GM11168 (cell line): ENCODE measurements at regions not wholly inside any gene's neighbourhood (a gene's known extent, or its start where the extent isn't known, plus 50 kb on each side); places are given as distances from the start of the nearest gene placed in this dataset.

Source experiments
- in situ Hi-C: fragments of 300-500 bp; cut with MboI; formaldehyde crosslinking; loops from one replicate; pipeline ENCODE4 v1.12.0; 2022; ENCODE audit warnings: low sequenced_read_pairs; ENCODE audit not compliant: unreplicated experiment

DNA sequence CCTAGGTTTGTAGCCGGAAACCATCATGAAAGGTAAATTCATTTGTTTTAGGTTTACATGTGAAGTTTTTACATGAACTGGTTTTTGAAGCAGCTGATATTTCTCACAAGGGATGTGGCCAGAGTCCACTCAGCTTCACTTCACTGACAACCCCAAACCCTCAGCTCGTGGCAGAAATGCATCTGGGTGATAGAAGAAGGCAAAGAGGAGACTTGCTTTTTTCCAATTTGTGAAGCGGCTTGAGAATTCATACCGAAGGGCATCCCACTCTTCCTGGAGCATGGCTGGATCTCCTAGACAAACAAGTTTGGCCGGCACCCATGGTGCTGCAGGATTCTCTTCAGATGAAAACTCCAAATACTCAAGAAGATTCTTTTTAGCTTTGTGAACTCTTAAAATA is 392.8 kb upstream of the CNR1 start:
- in situ Hi-C loops, result no loop called here

DNA sequence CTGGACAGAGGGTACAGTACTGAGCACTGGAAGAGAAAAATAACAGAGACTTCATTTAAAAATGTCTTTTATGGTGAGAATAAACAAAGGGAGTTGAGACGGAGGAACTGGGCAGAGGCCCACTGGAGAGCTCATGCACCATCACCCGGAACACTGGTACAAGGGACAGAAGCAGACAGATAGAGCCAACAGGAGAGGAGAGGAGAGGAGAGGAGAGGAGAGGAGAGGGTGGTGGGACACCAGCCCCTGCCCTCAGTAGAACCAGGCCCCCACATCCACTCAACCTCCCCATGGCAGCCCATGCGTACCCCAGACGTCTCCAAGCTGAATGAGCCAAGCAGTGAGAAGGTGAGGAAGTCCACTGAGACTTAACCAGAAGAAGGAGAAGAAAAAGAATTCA is 390.5 kb upstream of the CNR1 start:
- in situ Hi-C loops, result no loop called here

DNA sequence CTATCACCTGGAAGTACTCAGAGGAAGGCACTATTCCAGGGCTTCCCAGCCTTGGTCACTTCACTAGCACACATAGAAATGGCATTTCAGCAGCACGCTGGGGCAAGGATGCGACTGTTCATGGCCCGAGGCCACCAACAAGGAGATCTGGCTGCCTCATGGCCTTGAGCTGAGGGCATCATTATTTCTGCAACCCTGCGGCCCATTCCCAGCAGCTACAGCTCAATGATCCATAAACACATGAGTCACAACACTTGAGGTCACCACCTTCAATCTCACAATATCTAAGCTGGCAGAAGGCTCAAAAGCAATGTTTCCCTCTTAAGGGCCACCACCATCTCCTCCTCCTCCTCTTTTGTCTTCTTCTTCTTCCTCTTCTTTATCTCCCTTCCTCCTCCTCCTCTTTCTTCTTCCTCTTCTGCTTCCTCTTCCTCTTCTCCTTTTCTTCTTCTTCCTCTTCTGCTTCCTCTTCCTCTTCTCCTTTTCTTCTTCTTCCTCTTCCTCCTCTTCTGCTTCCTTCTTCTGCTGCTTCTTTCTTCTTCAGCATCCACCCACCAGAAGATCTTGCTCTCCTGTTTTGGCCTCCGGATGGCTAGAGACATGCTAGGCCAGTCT is 382.9 kb upstream of the CNR1 start:
- in situ Hi-C loops, result no loop called here

DNA sequence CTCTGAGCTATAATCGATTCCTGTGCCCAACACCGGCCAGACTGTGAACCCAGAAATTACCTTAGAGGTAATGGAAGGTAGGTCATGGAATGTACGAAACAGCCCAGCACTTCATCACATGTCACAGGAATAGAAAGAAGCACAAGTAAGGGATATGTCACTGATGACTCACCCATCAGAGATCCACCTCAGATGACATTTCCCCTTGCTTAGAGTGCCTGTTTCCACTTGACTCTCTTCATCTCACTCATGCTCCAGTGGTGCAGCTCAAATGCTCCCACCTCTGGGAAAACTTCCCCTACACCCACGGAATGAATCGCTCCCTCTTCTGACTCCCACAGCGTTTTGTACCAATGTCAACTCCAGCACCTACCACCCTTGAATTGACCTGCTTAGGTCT is 381.6 kb upstream of the CNR1 start:
- in situ Hi-C loops, result no loop called here

DNA sequence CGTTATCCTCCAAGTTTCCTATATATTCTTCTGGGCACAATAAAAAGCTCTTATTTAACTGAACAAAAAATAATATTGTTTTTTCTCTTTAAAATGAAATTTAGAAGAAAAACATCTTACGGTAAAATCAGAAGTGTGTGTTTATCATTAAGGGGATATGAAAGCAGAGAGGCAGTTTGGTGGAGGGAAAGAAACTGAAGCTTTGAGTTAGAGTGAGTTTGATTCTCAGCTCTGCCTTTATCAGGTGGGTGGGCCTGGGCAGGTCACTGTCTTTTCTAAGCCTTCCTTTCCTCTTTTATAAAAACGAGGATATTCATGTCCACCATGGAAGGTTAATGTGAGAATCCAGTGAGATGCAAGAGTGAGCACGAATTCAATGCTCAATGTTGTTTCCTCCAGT is 379.8 kb upstream of the CNR1 start:
- in situ Hi-C loops, result no loop called here

DNA sequence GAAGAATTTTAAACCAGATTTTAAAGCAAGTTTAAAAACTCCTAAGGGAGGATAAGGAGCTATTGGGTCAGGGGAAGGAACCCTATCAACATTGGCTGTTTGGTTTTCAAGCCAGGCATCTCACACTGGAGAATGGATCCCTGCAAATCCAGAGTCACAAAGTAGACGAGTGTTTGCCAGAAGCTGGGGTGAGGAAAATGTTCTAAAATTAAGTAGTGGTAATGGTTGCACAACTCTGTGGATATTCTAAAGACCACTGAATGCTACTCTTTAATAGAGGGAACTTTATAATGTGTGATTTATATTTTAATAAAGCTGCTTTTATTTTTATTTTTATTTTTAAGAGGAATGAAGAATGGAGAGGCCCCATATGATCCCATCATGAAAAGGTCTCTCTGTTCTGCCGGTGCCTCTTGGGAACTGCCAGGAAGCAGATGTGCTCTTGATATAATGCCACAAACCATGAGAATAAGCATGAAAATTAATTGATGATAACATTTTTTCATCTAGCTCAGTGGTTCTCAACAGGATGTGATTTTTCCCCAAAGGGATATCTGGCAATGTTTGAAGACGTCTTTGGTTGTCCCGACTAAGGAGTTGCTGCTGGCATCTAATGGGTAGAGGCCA is 379.0 kb upstream of the CNR1 start:
- in situ Hi-C loops, result no loop called here

DNA sequence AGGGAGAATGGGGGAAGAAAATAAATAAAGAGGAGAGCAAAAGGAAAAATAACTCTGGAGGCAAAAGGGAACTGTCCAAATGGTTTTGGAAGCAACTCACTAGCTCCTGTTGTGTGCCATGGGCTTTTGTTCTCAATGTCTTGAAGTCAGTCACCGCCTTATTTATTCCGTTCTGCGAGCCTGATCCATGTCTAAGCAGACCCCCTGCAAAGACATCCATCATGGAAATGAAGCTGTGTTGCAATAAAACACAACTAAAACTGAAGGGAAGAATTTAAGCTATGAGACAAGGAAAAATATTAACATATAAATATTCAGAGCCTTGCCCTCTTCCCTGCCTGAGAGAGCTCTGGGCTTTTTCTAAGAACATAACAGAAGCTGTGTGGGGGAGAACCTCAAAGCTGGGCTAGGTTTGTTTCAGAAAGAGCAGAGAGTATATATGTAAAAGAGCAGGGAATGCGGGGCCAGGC is 373.2 kb upstream of the CNR1 start:
- in situ Hi-C loops, result no loop called here

DNA sequence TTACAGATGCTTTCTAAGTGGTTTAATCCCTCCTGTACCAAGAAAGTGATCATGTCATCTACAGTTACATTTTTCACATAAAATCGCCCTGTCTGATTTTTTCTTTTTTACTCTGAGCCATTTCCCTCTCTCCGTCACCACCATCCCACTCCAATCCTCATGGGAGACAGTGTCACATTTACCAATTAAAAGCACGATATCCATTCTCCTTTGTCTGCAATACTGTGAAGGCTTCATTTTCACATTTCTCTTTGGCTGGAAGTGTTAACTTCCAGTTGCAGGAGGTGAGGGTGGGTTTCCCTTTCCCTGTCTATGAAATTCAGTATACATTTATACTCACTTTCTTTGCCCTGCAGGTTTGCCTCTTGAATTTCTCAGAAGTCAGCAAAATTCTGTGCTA is 372.7 kb upstream of the CNR1 start:
- in situ Hi-C loops, result no loop called here

DNA sequence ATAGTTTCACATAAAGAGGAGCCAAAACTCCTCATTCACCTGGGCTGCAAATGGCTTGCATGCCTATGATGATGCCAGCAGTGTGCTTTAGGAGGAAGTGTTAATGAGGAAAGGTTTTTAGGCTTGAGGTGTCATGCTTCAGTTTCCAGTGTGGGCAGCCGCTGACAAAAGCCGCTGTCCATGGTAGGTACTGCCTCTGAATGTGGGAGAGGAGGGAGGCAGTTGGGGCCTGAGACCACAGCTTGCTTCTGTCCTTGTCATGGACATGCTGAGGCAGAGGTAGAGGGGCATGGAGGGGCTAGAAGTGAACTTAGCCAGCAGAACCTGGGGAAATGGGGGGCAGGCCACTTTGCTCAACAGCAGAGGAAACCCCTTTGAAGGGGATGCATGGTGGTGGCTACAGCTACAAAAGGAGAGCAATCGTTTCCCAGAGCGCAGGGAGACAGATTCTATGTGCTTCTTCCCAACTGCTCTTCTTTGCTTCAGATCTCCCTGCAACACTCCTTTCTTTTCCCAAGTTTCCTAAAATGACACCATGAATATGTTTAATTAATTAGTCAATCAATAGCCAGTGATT is 372.1 kb upstream of the CNR1 start:
- in situ Hi-C loops, result no loop called here

DNA sequence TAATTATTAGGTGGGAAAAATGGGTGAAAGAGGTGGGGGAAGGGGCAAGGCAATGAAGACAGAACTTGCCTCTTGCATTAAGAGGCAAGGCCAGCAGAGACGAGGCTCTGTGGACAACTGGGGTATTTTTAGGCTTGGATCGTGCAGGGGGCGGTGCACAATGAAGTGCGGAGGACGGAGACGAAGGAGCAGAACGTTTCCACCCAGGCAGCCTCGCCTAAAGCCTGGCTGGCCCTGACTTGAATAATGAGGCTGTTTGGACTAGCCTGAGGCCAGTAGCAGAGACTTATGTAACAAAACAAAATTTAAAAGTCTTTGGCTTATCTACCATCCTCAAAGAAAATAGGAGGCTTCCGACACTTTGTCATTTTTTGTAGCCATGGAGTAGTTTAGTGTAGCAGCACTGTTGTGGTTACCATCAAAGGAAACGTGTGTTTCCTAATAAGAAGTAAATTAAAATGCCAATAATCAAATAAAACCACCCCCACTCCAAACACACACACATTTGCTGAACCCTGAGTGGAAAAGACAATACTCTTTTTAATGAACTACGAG is 370.0 kb upstream of the CNR1 start:
- in situ Hi-C loops, result no loop called here

DNA sequence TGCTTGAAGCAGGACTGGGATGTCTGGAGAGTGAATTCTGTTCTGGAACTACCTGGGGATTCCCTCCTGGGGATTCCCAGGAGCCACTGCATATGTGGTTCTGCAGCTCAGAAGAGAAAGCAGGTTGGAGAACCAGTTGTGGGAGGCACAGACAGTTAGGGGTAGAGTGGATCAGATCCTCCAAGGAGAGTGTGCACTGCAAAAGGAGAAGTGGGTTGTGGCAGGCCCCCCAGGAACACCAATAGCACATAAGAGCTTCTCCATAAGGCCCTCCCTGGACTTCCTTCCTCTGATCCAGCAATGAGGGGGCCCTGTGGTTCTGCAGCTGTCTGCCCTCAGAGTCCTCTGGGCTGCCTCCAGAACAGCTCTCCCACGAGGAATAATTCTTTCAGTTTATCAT is 369.2 kb upstream of the CNR1 start:
- in situ Hi-C loops, result no loop called here

DNA sequence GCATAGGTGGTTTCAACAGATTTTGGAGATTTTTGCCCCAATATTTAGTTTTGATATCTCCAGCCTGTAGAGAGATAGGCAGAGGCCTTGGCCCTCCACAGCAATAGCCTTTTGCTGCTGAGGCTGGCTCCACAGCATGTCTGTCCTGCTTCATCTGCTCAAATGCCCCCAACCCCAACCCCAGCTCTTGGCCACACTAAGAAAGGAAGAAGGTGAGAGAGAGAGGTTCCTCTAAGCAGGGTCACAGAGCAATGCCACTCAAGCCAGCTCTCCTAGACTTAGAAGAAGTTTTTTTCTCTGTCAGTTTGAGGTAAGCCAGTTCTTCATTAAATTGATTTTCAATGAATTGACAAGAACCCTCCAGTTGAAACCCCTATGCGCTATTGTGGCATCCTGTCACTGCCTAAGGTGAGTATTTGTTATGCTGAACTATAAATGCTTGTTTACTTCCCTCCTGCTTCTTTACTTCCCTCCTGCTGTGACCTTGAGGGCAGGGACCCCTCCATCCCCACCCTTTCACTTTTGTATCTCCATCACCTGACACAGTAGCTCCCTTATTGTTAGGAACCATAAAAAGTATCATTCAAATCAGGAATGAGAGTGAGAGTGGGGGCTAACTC is 366.2 kb upstream of the CNR1 start:
- in situ Hi-C loops, result no loop called here

DNA sequence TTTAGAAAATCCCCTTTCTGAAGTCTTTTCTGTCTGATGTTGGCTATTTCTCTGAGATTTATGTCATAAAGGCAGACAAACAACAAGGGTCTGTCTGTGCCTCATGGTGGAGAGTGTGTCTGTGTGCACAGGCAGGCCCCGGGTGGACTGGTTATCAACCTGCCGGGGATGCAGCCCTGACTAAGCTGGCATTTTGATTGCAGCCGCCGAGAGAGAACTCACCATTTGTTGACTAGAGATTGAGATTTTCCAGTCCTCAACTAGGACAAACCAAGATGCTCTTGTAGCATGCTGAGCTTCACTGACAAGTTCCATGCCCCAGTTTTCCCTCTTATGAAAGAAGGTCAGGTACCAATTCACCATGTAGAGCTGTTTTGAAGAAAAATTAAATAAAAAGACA is 363.6 kb upstream of the CNR1 start:
- in situ Hi-C loops, result no loop called here

DNA sequence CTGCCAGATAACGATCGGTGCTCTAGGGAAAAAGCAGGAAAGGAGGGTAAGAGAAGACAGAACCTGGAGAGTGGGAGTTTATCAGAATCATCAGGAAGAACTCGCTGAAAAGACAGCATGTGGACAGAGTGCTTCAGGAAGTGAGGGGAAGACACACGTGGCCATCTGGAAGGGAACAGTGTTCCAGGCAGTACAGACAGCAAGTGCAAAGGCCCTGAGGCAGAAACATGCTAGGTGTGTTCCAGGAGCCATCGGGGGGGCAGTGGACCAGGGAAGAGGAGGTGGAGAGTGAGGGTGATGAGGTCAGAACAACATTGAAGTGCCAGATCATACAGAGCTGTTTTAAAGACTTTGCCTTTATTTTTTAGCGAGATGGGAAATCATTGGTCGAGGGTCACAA is 354.3 kb upstream of the CNR1 start:
- in situ Hi-C loops, result no loop called here

DNA sequence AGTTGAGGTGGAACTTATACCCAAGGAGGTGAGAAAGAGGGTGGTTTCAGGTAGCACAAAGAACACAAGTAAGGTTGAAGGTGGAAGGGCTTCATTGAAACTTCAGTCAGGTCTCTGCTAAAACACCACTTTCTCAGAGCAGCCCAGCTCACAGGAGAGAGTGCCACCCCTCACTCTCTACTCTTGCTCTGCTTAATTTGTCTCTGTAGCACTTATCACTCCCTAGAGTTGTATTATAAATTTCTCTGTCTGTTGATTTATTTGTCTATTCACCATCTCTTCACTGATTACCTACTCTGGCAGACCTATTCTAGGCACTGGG is 353.8 kb upstream of the CNR1 start:
- in situ Hi-C loops, result no loop called here

DNA sequence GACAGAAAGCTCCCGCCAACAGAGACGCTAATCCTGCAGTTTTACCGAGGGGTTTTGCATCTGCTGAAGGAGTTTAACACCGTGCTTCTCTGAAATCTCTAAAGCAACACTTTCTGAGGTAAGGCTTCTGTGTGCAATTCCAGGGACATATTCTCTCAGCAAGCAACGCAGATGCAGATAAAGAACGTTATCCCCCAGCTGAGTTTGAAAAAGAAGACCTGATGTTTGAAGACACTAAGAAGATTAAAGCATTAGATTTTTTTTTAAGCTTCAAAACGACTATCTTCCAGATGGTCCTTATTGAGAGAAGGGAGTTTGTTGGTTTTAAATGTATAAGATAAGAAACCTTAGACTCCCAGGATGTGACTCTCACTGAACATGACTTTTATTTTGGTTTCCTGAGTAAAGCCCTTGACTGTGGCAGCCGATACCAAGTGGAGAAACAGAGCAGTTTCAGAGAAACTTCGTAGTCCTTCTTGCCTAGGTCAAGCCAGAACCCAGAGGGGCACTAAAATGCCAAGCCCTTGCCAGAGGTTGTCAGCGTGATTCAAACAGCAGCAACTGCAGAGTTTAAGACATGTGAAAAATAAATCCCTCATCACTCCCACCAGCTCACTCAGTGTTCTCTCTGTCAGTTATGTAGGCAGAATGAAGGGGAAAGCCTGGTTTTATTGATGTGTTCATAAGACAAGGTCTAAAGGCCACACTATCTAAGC is 353.3 kb upstream of the CNR1 start:
- in situ Hi-C loops, result no loop called here

DNA sequence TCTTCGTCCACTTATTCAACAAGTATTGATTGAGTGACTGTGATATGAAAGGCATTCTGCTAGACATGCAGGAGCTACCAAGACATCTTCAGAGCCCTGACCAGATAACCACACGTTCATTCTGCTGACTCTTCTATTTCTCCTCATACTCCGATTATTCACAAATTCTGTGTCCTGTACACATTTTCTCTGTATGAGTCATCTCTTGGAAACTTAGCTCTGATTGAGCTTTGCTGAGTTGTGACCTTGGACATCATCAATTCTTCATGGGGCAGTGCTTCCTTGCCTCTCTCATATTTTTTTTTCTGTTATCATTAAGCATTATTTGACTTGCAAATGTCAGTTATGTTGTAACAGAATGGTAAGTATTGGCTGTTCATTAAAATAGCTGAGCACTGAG is 351.6 kb upstream of the CNR1 start:
- in situ Hi-C loops, result no loop called here

DNA sequence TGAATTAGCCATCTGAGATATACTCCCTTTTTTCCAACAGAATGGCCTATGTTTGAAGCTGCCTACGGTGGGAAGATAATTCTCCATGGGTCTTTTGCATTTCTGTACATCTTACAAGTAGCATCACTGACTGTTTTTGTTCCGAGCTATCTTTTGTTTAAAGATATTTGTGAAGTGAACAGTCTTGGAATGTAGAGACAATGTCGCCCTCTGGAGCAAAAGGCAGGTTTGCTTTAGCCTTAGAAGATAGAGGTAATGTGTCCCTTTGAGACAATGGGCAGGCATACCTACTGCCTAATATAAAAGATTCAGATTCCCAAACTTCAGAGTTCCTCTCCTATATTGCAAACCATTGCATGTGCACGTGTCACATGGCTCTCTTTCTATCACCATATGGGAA is 347.8 kb upstream of the CNR1 start:
- in situ Hi-C loops, result no loop called here

DNA sequence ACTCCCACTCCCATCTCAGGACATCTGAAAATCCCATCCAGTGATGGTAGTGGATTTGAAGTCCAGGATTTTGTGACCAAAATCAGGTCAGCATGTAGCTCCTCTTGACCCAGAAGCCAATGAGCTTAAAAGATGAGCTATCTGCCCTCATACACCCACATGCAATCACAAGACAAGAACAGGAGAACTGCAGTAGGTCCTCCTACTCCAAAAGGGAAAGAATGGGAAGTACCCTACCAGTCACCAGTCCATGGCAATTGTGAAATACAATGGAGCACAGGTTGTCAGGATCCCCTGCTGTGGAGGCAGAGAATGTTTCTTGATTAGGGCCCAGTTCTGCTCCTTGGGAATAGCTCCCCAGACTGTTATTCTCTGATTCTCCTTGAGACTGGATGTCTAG is 347.3 kb upstream of the CNR1 start:
- in situ Hi-C loops, result no loop called here

DNA sequence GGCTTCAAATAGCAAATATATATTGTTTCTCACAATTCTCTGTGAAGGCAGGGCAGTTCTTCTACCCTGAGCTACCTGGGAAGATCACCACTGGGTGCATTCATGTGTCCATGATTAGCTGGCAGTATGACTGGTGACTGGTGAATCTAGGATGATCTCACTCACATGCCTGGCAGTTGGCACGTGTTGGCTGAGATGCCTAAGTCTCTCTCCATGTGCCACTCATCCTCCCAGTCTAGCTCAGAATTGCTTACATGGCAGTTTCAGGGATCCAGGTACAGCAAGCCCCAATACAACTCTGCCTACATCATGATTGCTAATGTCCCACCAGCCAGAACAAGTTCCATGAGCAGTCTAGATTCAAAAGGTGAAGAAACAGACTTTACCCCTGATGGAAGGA is 346.8 kb upstream of the CNR1 start:
- in situ Hi-C loops, result no loop called here

DNA sequence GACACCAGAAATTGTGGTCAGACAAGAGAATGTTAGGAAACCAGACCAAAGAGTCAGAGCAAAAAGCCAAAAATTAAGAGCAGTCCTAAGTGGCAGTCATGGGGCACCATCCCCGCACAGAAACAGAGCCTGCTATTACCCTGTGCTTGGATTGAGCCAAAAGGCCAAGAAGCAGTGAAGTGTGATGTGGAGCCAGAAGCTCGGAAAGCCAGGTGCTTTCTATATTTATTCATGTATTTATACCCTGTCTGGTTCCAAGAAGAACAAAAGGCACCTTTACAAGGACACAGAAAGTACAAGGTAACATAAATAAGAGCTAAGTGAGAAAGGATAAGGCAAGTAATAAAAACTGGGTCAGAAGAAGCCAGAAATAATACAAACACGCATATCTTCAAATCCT is 336.2 kb upstream of the CNR1 start:
- in situ Hi-C loops, result no loop called here
